IMR-90 (cell line): ENCODE measurements at regions not wholly inside any gene's neighbourhood (a gene's known extent, or its start where the extent isn't known, plus 50 kb on each side); places are given as distances from the start of the nearest gene placed in this dataset.

ENCODE experiments used
- ATAC-seq: fragments of 200-7000 bp; cut with Tn5 transposase; 2 replicates; pipeline ENCODE4 v1.9.1; 2020; ENCODE audit warnings: low read depth, mild to moderate bottlenecking, moderate library complexity
- BruUV-seq: library from RNA; stranded (reverse); fragments of 400-500 nt; replicated peaks from 2 replicates; lab custom pipeline; 2021; lab: Mats Ljungman, UMichigan
- CTCF ChIA-PET: fragments of 300-600 bp; formaldehyde crosslinking; extraction: SDS; loops from one replicate; lab custom pipeline; 2021; ENCODE audit warnings: antibody characterized with exemption; lab: Yijun Ruan, JAX
- POLR2A ChIA-PET: fragments of 300-600 bp; sonication (Branson Sonifier 250); formaldehyde crosslinking; loops from one replicate; lab custom pipeline; 2022; ENCODE audit warnings: antibody characterized with exemption; ENCODE audit not compliant: unreplicated experiment; lab: Charles Lee
- DNase-seq: peaks from one replicate; pipeline ENCODE4 v3.0.0; 2013
- H2AFZ ChIP-seq: replicated peaks from 2 replicates; pipeline ENCODE3; 2013; ENCODE audit warnings: low read length, mild to moderate bottlenecking; ENCODE audit not compliant: poor library complexity
- H2AK5ac ChIP-seq: 2 replicates; pipeline ENCODE4 v1.6.1; 2013; ENCODE audit warnings: low read depth, low read length, inconsistent platforms
- H2AK9ac ChIP-seq: replicated peaks from 2 replicates; pipeline ENCODE3; 2013; ENCODE audit warnings: mild to moderate bottlenecking, low read depth, low read length, moderate library complexity; ENCODE audit not compliant: poor library complexity
- H2BK120ac ChIP-seq: 2 replicates; pipeline ENCODE4 v1.6.1; 2013; ENCODE audit warnings: low read depth, low read length, inconsistent platforms
- H2BK15ac ChIP-seq: 3 replicates; pipeline ENCODE4 v1.6.1; 2013; ENCODE audit warnings: low read depth, low read length, inconsistent platforms
- H2BK20ac ChIP-seq: 2 replicates; pipeline ENCODE4 v1.6.1; 2013; ENCODE audit warnings: low read depth, mild to moderate bottlenecking, inconsistent platforms, low read length, moderate library complexity
- H2BK5ac ChIP-seq: 2 replicates; pipeline ENCODE4 v1.6.1; 2013; ENCODE audit warnings: mild to moderate bottlenecking, low read depth, low read length, inconsistent platforms; ENCODE audit not compliant: poor library complexity, severe bottlenecking
- H3K14ac ChIP-seq: replicated peaks from 2 replicates; pipeline ENCODE4 v1.6.1; 2013; ENCODE audit warnings: low read depth, low read length, inconsistent platforms
- H3K18ac ChIP-seq: 2 replicates; pipeline ENCODE4 v1.6.1; 2013; ENCODE audit warnings: low read depth, low read length, control low read depth
- H3K23ac ChIP-seq: 2 replicates; pipeline ENCODE4 v1.6.1; 2013; ENCODE audit warnings: low read depth, low read length, inconsistent platforms
- H3K27ac ChIP-seq: 2 replicates; pipeline ENCODE4 v1.5.1; 2013; ENCODE audit warnings: mild to moderate bottlenecking, control low read depth, low read length; ENCODE audit not compliant: insufficient read depth
- H3K27me3 ChIP-seq: 2 replicates; pipeline ENCODE4 v1.6.1; 2013; ENCODE audit warnings: low read length; ENCODE audit not compliant: control insufficient read depth, insufficient read depth
- H3K36me3 ChIP-seq: 2 replicates; pipeline ENCODE4 v1.6.1; 2013; ENCODE audit warnings: low read length, mixed read lengths; ENCODE audit not compliant: control insufficient read depth, insufficient read depth
- H3K4ac ChIP-seq: 2 replicates; pipeline ENCODE4 v1.6.1; 2013; ENCODE audit warnings: low read depth, low read length, inconsistent platforms
- H3K4me1 ChIP-seq: 2 replicates; pipeline ENCODE4 v1.6.1; 2013; ENCODE audit warnings: low read length, mixed read lengths; ENCODE audit not compliant: control insufficient read depth, insufficient read depth
- H3K4me2 ChIP-seq: 2 replicates; pipeline ENCODE4 v1.6.1; 2013; ENCODE audit warnings: low read depth, mild to moderate bottlenecking, control low read depth, low read length, moderate library complexity
- H3K4me3 ChIP-seq: 2 replicates; pipeline ENCODE4 v1.5.1; 2013; ENCODE audit warnings: low read depth, mild to moderate bottlenecking, control low read depth, low read length, moderate library complexity; ENCODE audit not compliant: insufficient read depth
- H3K56ac ChIP-seq: 2 replicates; pipeline ENCODE4 v1.6.1; 2013; ENCODE audit warnings: low read length, inconsistent platforms; ENCODE audit not compliant: insufficient read depth; ENCODE audit errors: extremely low read depth
- H3K79me1 ChIP-seq, 2 experiments: 2 replicates each; pipeline ENCODE4 v1.6.1; 2013; ENCODE audit warnings: low read length in 2 of 2, inconsistent platforms in 1 of 2, low read depth in 1 of 2
- H3K9ac ChIP-seq: 2 replicates; pipeline ENCODE4 v1.6.1; 2013; ENCODE audit warnings: low read depth, low read length, control low read depth
- H3K9me1 ChIP-seq: 2 replicates; pipeline ENCODE4 v1.6.1; 2013; ENCODE audit warnings: low read length, inconsistent platforms; ENCODE audit not compliant: insufficient read depth
- H3K9me3 ChIP-seq: 2 replicates; pipeline ENCODE4 v1.6.1; 2013; ENCODE audit warnings: low read length; ENCODE audit not compliant: control insufficient read depth, insufficient read depth
- H4K20me1 ChIP-seq: 2 replicates; pipeline ENCODE4 v1.6.1; 2013; ENCODE audit warnings: low read length, inconsistent platforms; ENCODE audit not compliant: insufficient read depth
- H4K5ac ChIP-seq: 2 replicates; pipeline ENCODE4 v1.6.1; 2013; ENCODE audit warnings: mild to moderate bottlenecking, low read depth, low read length, control low read depth
- H4K8ac ChIP-seq, 2 experiments: 2 replicates each; pipeline ENCODE4 v1.6.1; 2013; ENCODE audit warnings: low read depth in 2 of 2, low read length in 2 of 2, control low read depth in 1 of 2, inconsistent platforms in 1 of 2
- H4K91ac ChIP-seq: 2 replicates; pipeline ENCODE4 v1.6.1; 2013; ENCODE audit warnings: low read depth, low read length, inconsistent platforms; ENCODE audit not compliant: insufficient read depth
- BHLHE40 ChIP-seq: fragments of 150-350 bp; IDR thresholded peaks from 2 replicates; pipeline ENCODE4 v1.6.1; 2016; ENCODE audit warnings: mild to moderate bottlenecking, low read depth, low read length
- CEBPB ChIP-seq: IDR thresholded peaks from 2 replicates; pipeline ENCODE4 v1.6.1; 2012; ENCODE audit warnings: low read depth, low read length, improper control_type of control experiment
- CHD1 ChIP-seq: IDR thresholded peaks from 2 replicates; pipeline ENCODE4 v1.6.1; 2012; ENCODE audit warnings: low read depth, low read length, improper control_type of control experiment
- FOS ChIP-seq: fragments of 150-350 bp; IDR thresholded peaks from 2 replicates; pipeline ENCODE4 v1.6.1; 2016; ENCODE audit warnings: low read depth, low read length
- MAFK ChIP-seq: IDR thresholded peaks from 2 replicates; pipeline ENCODE4 v1.6.1; 2012; ENCODE audit warnings: low read depth, low read length, improper control_type of control experiment
- NFE2L2 ChIP-seq: fragments of 150-350 bp; IDR thresholded peaks from 2 replicates; pipeline ENCODE4 v1.6.1; 2016; ENCODE audit warnings: low read depth, mild to moderate bottlenecking, low read length
- POLR2A ChIP-seq: IDR thresholded peaks from 2 replicates; pipeline ENCODE4 v1.6.1; 2012; ENCODE audit warnings: mild to moderate bottlenecking, low read depth, low read length
- RAD21 ChIP-seq: IDR thresholded peaks from 2 replicates; pipeline ENCODE4 v1.6.1; 2012; ENCODE audit warnings: low read length, improper control_type of control experiment
- RCOR1 ChIP-seq: IDR thresholded peaks from 2 replicates; pipeline ENCODE4 v1.6.1; 2012; ENCODE audit warnings: mild to moderate bottlenecking, low read length, improper control_type of control experiment; ENCODE audit not compliant: insufficient replicate concordance
- RFX5 ChIP-seq: IDR thresholded peaks from 2 replicates; pipeline ENCODE4 v1.8.0; 2012; ENCODE audit warnings: low read depth, mild to moderate bottlenecking, low read length, moderate library complexity
- SMC3 ChIP-seq: fragments of 150-350 bp; IDR thresholded peaks from 2 replicates; pipeline ENCODE4 v1.6.1; 2016; ENCODE audit warnings: low read depth, mild to moderate bottlenecking, antibody characterized with exemption, low read length, moderate library complexity
- WGBS, 2 experiments: methylation state at CpG; one replicate each; pipeline versions ENCODE4 v1.1.5 to v1.1.7; 2013; ENCODE audit warnings: missing lambda C conversion rate in 2 of 2; ENCODE audit not compliant: insufficient read length in 1 of 2; ENCODE audit errors: extremely low coverage in 2 of 2; 5-methylcytosine and 5-hydroxymethylcytosine counted together
- dilution Hi-C: fragments of 300-500 bp; cut with HindIII; formaldehyde crosslinking; loops from one replicate; pipeline ENCODE4 v1.14.3; 2018; ENCODE audit warnings: low sequenced_read_pairs; ENCODE audit not compliant: unreplicated experiment
- in situ Hi-C: fragments of 300-500 bp; cut with MboI; formaldehyde crosslinking; loops from 3 replicates; pipeline ENCODE4 v1.14.3; 2019; ENCODE audit warnings: low sequenced_read_pairs, inconsistent platforms, mixed read lengths
- intact Hi-C: fragments of 100-400 bp; cut with micrococcal nuclease; formaldehyde crosslinking; loops from 2 replicates; pipeline ENCODE4 v1.10.0; 2022
- TF ChIP-seq, protein P1 (sequence below): fragments of 150-350 bp; IDR thresholded peaks from 2 replicates; pipeline ENCODE4 v1.6.1; 2017; ENCODE audit warnings: mild to moderate bottlenecking, antibody characterized with exemption, low read length, low read depth
- TF ChIP-seq, protein P2 (sequence below): fragments of 150-350 bp; IDR thresholded peaks from 2 replicates; pipeline ENCODE4 v1.6.1; 2016; ENCODE audit warnings: low read depth, mild to moderate bottlenecking, low read length, moderate library complexity, borderline replicate concordance
- TF ChIP-seq, protein P3 (sequence below): conservative IDR thresholded peaks from 2 replicates; pipeline ENCODE4 v1.5.1; 2012; ENCODE audit warnings: mild to moderate bottlenecking, low read depth, low read length, improper control_type of control experiment

DNA sequence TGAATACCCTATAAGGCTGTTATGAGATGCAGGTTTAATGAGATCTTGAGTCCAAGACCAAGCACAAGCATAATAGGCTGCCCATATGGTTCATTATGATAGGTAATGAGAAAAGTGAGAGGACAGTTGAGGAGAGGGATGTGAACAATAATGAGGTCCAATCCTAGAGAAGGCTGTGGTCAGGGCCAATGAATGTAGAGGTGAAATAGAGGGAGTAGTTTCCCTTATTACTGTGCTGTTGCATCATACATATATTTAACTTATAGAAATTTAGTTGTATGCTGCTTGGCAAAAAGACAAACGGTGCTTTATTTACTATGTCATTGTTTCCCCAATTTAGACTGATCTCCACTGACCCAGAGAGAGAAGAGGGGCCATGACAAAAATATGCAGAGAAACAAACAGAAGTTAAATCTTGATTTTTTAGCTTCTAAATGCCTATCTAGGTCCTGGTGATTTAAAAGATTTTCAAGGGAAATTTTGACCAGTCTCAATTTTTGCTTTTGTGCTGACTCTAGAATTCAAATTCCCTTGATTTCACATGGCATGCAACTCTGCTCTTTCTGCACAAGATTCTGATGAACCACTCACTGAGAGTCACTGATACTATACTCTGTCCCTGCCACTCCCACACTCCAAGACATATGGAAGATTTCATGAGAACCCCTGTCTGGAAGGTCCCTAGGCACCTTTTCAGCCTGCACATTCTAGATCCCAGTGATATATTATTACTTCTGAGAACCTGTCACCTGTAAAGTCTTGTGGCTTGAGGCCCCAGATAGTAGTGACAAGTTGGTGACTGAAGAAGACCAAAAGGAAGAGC lies 159.7 kb downstream of the VSIG4 start:
- ATAC-seq, result no peak
- Histone ChIP-seq H3K4me1 (no peaks in the 10 kb centered on the region), H3K56ac (no peak overlapping the region), H3K9me1 (no peaks in the 10 kb centered on the region), H2AK5ac (no peak overlapping the region), H3K18ac (no peak overlapping the region), H3K4me3 (no peak overlapping the region), H3K9me3 (no peaks in the 10 kb centered on the region), H3K36me3 (no peaks in the 10 kb centered on the region), H3K4ac (no peak overlapping the region), H4K91ac (no peak overlapping the region), H3K27ac (no peak overlapping the region), H3K79me1 (no peaks in the 10 kb centered on the region), H2AK9ac (no peak overlapping the region), H2BK15ac (no peak overlapping the region), H3K23ac (no peak overlapping the region), H4K8ac (no peak overlapping the region), H2AFZ (no peak overlapping the region), H3K9ac (no peak overlapping the region), H2BK20ac (no peak overlapping the region), H4K5ac (no peak overlapping the region), H3K14ac (no peak overlapping the region), H2BK5ac (no peak overlapping the region), H4K20me1 (no peaks in the 10 kb centered on the region), H2BK120ac (no peak overlapping the region), H3K27me3 (no peaks in the 10 kb centered on the region; the same call in 1 of the 2 replicates), H3K4me2 (no peak overlapping the region)
- CTCF ChIA-PET, result no interaction called here
- no CpG with 5 or more reads among the region's 1 CpG for WGBS, 2 experiments
- BruUV-seq, result no TSS peak
- in situ Hi-C loops, result no loop called here
- intact Hi-C loops, result no loop called here
- TF ChIP-seq POLR2A, result no peak
- no peak for TF ChIP-seq RCOR1
- TF ChIP-seq RAD21, result no peak
- TF ChIP-seq, protein P1, sequence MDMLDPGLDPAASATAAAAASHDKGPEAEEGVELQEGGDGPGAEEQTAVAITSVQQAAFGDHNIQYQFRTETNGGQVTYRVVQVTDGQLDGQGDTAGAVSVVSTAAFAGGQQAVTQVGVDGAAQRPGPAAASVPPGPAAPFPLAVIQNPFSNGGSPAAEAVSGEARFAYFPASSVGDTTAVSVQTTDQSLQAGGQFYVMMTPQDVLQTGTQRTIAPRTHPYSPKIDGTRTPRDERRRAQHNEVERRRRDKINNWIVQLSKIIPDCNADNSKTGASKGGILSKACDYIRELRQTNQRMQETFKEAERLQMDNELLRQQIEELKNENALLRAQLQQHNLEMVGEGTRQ, result no peak
- TF ChIP-seq, protein P2, sequence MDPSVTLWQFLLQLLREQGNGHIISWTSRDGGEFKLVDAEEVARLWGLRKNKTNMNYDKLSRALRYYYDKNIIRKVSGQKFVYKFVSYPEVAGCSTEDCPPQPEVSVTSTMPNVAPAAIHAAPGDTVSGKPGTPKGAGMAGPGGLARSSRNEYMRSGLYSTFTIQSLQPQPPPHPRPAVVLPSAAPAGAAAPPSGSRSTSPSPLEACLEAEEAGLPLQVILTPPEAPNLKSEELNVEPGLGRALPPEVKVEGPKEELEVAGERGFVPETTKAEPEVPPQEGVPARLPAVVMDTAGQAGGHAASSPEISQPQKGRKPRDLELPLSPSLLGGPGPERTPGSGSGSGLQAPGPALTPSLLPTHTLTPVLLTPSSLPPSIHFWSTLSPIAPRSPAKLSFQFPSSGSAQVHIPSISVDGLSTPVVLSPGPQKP, result no peak
- no peak for TF ChIP-seq MAFK
- no peak for TF ChIP-seq NFE2L2
- no peak for TF ChIP-seq BHLHE40
- TF ChIP-seq RFX5, result no peak
- TF ChIP-seq SMC3, result no peak
- TF ChIP-seq, protein P3, sequence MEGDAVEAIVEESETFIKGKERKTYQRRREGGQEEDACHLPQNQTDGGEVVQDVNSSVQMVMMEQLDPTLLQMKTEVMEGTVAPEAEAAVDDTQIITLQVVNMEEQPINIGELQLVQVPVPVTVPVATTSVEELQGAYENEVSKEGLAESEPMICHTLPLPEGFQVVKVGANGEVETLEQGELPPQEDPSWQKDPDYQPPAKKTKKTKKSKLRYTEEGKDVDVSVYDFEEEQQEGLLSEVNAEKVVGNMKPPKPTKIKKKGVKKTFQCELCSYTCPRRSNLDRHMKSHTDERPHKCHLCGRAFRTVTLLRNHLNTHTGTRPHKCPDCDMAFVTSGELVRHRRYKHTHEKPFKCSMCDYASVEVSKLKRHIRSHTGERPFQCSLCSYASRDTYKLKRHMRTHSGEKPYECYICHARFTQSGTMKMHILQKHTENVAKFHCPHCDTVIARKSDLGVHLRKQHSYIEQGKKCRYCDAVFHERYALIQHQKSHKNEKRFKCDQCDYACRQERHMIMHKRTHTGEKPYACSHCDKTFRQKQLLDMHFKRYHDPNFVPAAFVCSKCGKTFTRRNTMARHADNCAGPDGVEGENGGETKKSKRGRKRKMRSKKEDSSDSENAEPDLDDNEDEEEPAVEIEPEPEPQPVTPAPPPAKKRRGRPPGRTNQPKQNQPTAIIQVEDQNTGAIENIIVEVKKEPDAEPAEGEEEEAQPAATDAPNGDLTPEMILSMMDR, result no peak
- no peak for TF ChIP-seq CHD1
- TF ChIP-seq CEBPB, result no peak
- no peak for TF ChIP-seq FOS
- POLR2A ChIA-PET, result no interaction called here
- dilution Hi-C loops, result no loop called here
- no peak for DNase-seq
